Dedifferentiated amniotic fluid mesenchymal stem cell (primary cell): ENCODE measurements at regions not wholly inside any gene's neighbourhood (a gene's known extent, or its start where the extent isn't known, plus 50 kb on each side); places are given as distances from the start of the nearest gene placed in this dataset.

Experiments used
- DNase-seq: peaks from one replicate; pipeline ENCODE4 v3.0.0-alpha.2; 2016; ENCODE audit errors: extremely low spot score

DNA sequence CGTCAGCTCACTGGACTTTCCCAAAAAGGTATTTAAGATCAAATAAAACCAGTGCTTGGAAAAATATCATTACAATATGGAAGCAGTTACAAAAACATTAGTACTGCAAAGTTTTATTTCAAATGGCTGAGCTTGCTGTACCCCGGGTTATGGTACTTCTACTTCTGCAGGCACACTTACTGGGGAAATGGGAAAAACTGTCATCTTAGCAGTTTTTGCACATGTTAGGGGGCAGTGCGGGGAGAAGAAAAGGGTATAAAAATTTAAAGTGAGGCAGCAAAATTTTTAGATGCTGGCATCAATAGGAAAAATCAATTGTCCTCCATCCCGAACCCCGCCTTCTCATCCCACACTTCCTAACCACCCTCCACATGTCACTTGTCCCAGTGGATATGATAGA, 133.4 kb downstream of the ATG4C start:
- DNase-seq = no peak

DNA sequence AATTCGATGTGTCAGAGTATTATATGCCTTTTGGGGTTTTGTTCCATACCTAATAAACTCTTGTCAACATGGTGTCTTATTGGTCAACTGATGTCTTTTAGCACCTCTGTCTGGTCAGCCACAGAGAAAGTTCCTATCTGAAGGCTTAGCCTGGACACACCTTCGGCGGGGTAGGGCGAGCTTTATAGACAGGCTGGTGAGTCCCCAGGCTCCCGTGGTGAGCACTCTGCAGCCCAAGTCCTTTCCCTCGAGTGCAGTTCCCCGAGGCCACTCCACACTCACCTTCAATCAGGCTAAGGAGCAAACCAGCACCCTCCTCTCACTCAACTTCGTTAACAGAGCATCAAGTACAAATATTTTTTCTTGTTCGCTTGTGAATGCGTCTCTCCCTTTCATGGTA, 133.9 kb downstream of the ATG4C start:
- DNase-seq = no peak

DNA sequence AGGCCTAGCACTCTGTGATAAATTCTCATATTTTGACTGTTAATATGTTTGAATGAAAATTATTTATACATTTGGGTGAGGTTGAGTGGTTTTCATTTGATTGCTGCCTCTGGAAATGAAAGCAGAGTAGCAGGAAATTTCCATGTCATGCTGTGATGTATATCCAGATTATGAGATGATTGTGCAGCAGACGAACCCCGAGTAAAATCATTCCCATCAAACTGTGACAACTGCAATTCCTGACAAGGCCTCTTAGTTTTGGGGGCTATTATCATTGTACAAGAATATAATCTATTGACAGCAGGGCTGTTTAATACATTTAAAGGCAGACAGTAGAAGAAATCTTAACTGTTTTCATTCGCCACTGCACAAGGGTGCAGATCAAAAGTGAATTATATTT, 134.8 kb downstream of the ATG4C start:
- no peak for DNase-seq

DNA sequence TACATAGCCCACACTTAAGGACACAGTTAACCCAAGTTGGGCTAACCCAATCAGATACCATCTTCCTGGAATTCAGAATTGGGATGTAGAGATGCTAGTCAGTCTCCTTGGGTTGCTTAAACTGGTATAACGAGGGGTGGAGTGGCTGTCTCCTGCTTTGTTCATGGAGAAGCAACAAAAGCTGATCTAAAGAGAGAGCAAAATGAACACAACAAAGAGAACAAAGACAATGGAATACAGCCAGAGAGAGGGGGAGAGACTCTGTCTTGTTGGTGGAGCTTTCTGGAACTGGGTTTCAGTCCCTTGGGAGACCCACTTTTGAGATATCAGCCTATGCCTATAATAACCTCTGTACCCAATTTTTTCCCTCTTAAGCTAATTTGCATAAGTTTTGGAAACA, 138.1 kb downstream of the ATG4C start:
- no peak for DNase-seq

DNA sequence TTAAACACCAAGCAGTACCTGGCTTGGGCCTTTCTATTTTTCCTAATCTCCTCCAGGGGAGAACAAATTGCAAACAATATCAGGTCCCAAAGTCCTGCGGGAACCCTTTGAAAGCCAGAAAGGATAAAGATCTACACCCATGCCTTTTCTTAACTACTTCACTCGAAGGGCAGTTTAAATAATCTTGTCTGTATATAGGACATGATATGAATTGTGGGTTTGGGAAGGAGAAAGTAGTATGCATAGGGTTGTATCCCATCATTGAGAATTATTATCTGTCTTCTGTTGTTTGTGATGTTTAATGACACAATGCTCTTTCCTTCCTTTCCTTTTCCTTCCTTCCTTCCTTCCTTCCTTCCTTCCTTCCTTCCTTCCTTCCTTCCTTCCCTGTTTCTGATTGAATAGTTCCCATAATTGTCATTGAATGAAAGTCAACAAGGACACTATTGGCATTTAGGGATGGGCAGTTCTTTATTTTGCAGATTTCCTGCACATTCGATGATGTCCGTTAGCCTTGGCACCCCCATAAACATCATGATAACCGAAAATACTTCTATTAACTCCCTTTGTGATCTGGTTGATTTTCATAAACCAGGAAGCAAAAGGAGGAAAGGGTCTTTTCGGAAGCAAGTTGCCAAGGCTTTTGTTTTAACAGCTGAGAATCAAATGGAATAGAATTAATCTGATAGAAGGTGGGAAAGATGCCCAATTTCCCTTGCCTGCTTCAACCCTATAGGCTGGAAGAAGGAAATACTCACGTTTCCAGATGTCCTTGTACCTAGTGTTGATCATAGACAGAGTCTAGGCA, 141.3 kb downstream of the ATG4C start:
- no peak for DNase-seq

DNA sequence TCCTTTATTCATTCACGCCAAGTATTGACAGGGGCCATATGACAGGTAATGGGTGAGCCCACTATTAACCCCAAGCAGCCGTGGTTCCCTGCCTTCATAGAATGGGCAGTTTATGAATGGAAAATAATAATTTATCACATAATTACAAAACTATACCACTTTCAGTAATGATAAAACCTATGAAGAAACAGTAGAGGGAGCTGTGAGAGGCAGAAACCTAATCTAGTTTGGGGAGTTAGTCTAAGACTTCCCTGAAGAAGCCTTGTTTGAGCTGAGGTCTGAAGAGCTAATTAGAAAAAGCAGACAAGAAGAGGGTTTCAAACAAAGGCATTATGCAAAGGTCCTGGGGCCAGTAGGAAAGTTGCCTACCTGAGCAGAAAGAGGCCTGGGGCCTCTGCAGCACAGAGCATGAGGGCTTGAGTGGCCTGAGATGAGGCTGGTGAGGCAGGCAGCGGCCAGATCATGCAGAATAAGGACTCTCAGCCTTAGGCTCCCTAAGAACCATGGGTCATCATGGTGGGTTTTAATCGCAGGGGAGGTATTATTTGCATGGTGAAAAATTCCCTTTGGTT, 142.8 kb downstream of the ATG4C start:
- no peak for DNase-seq

DNA sequence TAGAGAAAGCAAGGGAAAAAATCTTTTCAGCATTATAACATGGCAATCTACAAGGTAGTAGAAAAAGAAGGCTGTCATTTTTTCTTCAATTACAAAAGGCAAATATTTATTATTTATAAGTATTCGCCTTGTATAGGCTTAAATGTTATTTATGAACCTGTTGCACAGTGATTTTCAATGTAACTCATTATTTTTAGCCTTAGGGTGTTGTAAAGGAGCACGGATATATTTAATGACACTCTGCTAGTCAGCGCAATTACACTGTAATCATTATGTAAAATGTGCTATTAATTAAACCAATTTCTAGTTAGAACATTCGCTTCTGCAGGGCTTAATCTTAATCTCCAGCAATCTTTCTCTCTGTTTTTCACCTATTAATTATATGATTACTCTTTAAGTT, 145.0 kb downstream of the ATG4C start:
- no peak for DNase-seq

DNA sequence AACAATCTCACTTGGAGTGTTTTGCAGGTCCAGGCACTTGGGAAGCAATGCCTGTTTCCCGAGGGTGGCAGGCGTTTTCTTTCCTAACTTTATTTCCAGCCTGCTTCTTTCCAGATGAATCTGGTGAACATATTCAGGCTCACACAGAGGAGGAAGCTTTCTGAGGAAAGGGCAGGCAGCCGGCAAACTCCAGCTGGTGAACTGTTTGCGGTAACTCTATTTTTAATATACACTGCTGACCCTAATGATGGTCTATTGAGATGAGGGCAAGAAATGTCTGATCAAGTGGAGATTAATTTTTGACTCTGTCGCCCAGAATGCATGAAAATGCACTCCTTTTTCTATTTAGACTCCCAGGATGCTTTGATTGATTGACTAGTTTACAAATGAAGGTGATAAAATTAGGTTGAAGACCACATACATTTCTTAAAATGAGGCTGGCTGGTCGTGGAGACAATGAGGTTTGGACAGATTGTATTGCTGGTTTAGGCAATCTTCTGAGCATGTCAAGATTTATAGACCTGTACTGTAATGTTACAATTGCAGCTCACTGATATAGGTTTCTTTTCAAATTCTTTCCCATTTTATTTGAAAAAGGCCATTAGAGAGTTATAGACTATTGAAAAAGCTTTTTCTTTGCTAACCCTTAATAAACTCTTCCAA, 153.8 kb downstream of the ATG4C start:
- DNase-seq = no peak

DNA sequence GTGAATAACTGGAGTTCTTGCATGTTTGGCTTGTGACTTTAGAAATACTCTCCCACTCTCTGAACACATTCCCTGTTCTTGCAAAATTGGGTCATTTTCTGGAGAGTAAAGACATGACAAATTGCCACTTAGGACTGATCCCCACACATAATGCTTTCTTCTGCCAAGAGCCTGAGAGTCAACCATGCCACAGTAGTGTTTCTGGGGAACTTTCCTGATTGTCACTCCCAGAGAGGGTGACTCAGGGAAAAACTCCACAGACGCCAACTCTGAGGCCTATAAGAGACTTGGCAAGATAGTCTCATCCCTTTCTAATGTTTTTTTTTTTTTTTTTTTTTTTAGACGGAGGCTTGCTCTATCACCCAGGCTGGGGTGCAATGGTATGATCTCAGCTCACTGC, 157.8 kb downstream of the ATG4C start:
- DNase-seq = no peak

DNA sequence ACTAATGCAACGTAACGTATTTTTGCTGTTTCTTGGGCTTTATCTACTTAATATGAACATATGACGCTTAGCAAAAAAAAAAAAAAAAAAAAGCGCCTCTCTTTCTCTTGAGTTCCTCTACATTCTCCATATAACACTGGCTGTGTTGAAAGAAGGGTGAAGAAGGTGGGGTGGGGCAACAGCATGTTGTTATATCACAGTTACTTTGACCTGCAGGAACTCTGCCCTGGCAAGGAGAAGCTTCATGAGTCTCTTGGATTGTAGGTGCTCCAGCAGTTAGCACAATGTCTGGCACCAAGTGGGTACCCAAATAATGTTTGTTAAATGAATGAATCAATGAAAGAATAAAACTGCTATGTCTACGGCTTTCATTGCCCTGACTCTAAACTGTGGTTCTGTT, 162.6 kb downstream of the ATG4C start:
- no peak for DNase-seq

DNA sequence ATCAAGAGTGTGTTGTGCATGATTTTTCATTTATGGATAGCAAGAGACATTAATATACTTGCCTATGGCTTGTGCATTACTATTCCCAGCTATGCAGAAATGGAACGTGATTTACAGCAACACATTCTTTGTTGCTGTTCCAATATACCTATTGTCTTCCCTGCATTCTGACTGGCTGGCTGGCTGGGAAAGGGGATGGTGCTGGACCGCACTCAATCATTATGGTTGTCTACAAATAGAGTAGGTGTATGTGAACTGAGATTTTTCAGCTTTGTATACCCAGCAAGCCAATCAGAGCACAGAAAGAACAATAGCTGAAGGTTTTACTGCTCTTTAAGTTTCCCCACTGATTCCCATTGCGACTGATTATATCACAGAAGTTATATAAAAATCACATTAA, 167.5 kb downstream of the ATG4C start:
- DNase-seq = no peak

DNA sequence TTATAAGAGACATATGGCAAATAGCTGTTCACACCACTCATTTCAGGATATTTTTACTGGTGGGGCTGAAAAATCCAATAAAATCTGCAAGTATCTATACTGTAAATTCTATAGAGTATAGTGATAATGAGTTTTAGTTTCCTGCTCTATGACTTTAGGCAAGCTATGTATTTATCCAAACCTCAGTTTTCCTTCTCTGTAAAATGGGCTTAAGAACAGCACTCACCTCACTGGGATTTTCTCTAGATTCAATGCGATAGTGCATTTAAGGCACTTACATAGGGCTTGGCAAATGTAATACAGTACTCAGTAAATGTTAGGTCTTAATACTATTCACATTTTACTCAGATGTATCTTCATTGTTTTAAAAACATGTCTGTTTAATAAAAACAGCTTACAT, 168.7 kb downstream of the ATG4C start:
- DNase-seq = no peak

DNA sequence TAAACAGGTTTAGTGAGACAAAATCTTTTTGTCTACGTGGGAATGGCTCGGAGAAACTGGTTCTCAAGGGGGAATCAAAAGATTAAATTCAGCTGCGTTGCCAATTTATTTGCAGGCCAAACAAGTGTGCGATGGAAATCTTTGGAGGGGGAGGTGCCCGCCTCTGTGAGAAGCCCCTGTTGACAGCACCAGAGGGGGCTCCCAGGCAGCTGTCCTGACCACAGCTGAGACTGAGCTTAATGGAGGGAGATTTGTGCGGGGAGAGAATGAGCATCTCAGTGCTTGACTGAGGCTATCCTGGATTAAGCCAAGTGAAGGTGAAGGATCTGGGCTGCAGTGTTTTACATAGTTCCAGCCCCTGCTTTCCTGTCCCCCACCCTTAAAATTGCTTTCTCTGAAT, 169.7 kb downstream of the ATG4C start:
- DNase-seq = no peak

DNA sequence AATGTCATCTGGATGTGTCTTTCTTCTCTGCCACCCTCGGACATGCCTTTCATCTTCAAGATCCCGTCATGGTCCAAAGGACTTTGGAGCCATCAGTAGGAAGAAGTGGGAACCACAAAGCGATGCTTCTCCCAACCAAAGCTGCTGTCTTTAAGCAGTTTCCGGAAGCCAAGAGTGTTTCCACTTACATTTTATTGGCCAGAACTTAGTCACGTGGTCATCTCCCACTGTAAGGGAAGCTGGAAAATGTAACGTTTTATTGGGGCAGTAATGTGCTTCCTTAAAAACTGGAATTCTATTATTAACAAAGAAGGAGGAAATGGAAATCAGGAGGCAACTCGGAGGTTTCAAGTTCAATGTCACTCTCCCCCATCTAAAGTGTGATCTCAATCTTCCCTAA, 170.8 kb downstream of the ATG4C start:
- no peak for DNase-seq

DNA sequence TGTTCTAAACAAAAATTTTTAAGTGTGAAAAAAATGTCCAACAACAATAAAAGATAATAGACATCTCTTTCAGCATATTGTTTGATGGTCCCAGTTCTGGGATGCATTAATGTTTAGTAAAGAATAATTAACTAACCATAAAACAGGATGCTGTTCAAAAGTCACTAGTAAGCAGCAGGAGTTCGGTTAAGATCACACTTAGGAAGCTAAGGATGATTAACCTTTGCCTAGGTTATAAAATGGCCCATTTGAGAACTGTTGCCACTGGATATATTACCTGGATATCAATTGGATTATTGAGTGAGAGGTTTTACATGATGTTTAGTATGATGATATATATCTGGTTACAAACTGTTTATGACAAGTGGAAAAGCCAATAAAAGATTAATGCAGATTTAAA, 171.7 kb downstream of the ATG4C start:
- no peak for DNase-seq

DNA sequence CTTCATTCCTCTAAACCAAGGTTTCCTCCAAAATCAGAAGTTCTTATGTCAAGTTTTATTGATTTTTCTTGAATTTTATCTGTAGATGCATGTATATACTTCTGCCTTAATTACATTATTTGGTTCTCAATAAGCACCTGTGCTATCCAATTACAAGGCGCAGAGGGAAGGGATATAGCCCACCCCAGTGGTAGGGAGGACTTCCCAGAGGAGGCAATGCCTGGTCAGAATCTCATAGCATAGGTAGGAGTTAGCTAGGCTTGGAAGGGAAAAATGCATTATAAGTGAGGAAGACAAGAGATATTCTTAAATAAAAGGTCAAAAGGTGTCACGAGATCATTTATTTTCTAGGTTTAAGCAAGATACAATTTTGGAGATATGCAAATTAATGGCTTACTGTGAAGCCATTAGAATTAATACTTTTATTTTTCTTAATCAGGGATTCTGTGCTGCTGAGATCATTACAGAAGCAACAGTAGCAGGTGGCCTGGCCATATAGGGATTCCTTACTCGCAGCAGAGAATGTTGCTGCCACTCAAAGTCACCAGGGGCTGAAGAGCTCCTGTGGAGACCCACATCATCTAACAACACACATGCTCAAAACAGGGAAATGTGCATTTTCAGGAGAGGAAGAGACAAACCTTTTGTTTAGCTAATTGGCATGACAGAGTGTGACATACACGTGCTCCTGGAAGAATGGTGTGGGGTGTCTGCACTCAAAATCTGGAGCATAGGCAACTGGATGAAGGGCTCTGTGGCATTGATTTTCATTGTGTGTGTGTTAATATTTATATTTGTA, 178.3 kb downstream of the ATG4C start:
- no peak for DNase-seq

DNA sequence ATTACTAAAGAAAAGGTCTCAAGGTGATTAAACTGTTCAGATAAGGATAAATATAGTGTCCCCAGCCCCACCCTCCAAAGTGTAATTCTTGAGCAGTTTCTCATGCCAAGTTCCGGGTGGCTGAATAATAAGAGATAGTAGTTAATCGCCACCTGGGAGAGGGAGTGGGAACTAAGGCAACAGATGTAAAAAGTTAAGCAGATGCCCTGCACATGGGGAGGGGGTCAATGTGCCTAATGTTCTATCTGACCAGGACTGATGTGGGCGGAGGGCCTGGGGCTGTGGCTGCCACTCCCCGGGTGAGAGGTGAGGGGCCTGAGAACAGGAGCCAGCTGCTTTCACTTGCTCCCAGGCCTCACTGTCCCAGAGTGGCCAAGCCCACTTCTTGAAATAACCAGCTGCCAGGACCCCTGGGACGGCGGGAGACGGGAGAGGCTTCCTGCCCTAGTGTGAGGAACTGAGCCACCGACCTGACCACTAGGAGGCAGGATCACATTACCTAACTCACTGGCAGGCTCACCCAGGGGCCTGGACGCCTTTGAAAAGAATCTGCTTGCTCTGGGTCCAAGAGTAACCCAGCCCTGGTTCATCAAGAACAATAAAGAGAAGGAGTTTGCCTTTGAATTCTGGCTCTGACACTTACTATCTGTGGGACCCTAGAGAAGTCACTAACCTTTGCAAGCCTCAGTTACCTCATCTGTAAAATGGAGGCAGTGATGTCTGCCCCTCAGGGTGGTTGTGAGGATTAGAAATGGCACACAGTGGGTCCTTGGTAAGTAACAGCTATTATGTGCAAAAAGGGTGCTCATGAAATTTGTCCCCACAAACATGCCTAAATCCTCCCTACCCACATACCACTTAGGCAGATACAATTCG, 179.2 kb downstream of the ATG4C start:
- peak; percentile 18 for DNase-seq

DNA sequence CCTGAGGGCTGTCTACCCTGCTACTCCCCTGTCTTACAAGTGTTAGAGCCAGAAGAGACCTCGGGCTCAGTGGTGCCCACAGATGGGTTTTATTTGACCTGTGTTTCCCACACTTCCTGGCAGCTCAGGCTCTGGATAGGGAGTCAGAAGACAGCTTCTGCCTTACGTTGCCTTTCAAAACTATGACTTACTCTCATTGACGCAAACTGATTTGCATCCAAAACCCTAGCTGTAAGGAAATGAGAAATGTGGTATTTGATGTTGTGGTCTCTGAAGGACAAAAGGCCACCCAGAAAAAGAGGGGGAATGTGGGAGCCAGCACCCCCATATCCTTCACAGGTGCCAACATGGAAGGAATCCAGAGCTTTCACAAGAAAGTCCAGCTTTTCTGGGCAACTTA, 180.2 kb downstream of the ATG4C start:
- no peak for DNase-seq

DNA sequence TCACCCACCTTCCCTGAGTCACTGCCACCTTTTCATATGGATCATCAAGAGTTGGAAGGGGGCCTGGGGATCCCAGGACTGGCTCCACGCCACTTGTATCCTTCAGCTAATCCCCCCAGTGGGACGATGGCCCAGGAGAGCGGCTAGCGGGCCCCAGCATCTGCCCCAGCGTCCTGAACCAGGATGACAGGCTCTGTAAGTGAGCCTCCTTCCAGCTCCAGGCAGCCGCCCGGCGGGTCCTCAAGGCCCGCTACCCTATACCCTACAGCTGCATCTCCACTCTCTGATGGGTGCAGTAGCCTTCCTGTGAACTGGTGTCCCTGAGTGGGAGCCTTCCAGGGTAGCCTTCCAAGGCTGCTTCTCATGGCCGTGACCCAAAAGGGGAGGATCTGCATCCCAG, 183.1 kb downstream of the ATG4C start:
- DNase-seq = no peak

DNA sequence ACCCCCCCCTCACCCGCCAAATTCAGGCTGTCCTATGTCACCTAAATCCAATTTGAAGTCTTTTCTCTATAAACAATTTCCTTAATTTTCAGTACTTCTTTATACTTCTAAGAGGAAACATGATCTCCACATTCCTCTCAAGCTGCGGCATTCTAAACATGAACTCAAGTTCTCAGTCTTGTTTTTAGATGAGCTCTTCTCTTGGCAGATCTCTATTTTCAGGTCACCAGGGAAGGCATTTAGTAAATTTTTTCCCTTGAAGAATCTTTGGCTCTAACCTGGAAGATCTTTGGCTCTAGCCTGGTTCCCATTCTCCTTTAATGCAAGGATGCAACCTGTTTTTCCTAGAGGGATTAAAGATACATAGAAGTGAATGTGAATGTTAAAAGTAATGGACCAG, 193.4 kb downstream of the ATG4C start:
- DNase-seq = no peak

DNA sequence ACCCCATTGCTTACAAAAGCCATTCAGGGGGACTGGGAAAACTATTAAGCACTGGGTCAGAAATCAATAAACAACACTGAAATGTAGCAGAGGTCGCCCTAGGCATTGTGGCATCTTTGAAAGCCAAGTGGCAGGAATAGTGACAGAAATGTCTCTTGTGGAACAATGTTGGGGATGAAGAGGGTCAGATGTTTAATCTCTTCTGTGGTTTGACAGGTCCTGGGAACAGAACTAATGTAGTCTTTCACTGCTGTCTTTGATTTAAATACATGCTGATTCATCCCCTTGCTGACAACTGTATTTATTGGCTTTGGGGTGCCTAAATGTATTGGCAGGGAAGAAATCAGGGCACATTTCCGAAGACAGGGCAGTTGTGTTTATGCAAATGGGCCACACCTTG, 194.8 kb downstream of the ATG4C start:
- no peak for DNase-seq

DNA sequence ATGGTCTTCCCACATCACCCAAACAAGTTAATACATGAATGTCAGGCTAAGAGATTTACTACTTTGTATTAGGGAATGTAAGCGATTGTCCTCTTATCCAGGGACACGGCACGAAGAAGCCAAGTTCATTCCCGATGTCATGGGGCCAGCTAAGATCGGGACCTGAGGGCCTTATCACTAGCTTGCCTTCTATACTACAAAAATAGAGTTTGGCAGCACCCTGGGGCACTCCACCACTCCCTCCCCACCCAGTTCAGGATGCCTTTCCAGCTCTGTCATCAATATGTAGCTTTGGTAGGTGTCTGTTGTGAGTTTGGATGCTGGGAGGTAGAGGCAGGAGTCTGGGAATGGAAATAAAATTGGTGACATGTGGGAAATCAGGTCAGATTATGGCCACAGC, 197.5 kb downstream of the ATG4C start:
- no peak for DNase-seq
